ENCODE measurements at regions not wholly inside any gene's neighbourhood (a gene's known extent, or its start where the extent isn't known, plus 50 kb on each side); places are given as distances from the start of the nearest gene placed in this dataset.

DNA sequence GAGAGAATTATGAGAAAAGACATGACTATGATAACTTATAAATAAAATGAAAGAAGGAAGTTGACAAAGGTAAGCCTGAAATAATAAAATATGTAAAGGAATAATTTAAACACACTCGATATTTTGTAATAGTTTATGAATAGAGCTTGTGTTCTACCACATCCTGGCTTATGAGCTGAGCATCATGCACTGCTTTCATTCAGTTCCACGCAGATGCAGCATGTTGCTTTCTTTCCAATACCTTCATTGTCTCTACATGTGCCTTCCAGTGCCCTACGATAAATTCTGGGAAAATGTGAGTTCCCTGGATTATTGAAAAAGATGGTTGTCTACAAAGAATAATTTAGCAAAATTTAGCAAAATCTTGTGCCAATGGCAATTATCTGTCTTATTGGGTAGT lies 398.9 kb upstream of the SEMA3C start:
- Histone ChIP-seq H3K27me3 (no peaks in the 10 kb centered on the region), H3K27ac (no peak overlapping the region), H3K4me3 (no peak overlapping the region), H3K9me3 (no peaks in the 10 kb centered on the region), H3K4me1 (ENCODE audit: insufficient read depth) (no peaks in the 10 kb centered on the region), H3K36me3 (no peaks in the 10 kb centered on the region)
- intact Hi-C loops (cut with DNase I) = no loop called here
- DNase-seq = no peak
- 89 to 97% (median 92%) methylated on average over 3 of the region's 3 CpGs for WGBS, 3 donors
- TF ChIP-seq POLR2A (IDR thresholded peaks at IDR 0.05) (no peak), CTCF (IDR thresholded peaks at IDR 0.05) (no peak), EP300 (IDR thresholded peaks at IDR 0.05) (no peak)

GRCh38 chr7:81308643-81309322 lies 389.9 kb upstream of the SEMA3C start:
- no peak for TF ChIP-seq POLR2A (IDR thresholded peaks at IDR 0.05)
- no peak for TF ChIP-seq EP300 (IDR thresholded peaks at IDR 0.05)
- TF ChIP-seq CTCF (IDR thresholded peaks at IDR 0.05) = no peak

DNA sequence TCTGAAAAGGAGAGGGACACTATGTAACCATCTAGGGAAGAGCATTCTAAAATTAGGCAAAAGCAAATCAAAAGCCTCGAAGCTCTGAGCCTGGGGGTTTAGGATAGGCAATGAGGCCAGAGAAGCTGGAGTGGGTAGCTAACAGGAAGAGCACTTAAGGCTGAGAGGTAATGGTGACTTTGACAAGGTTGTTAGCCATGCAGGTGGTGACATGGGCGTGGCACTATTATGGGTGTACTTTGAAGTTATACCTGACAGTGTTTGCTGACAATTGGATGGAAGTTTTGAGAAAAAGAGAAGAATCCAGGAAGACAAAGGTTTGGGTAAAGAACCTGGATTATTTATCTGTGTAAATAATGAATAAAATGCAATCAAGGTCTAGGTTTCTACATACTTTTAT lies 383.0 kb upstream of the SEMA3C start:
- Histone ChIP-seq H3K36me3 (no peaks in the 10 kb centered on the region), H3K27me3 (no peaks in the 10 kb centered on the region), H3K27ac (no peak overlapping the region), H3K4me3 (no peak overlapping the region), H3K4me1 (ENCODE audit: insufficient read depth) (peaks cover 2% of the 10 kb centered on the region), H3K9me3 (no peaks in the 10 kb centered on the region)
- DNase-seq = no peak
- TF ChIP-seq POLR2A (IDR thresholded peaks at IDR 0.05) (no peak), EP300 (IDR thresholded peaks at IDR 0.05) (no peak), CTCF (IDR thresholded peaks at IDR 0.05) (no peak)
- WGBS, 3 donors = 87 to 91% (median 88%) methylated on average over 2 of the region's 2 CpGs
- intact Hi-C loops (cut with DNase I) = no loop called here

More at GRCh38 chr7:81308643-81309322, 389.9 kb upstream of the SEMA3C start:
- intact Hi-C loops (cut with DNase I) = no loop called here
- no peaks in the 10 kb centered on the region for H3K36me3 ChIP-seq
- no peaks in the 10 kb centered on the region for H3K4me1 ChIP-seq (ENCODE audit: insufficient read depth)
- H3K27me3 ChIP-seq = no peaks in the 10 kb centered on the region
- no peak for DNase-seq
- H3K27ac ChIP-seq = no peak overlapping the region
- WGBS, 3 donors = 16 to 27% (median 20%) methylated on average over 2 of the region's 2 CpGs
- no peaks in the 10 kb centered on the region for H3K9me3 ChIP-seq
- no peak overlapping the region for H3K4me3 ChIP-seq

- TF ChIP-seq CTCF (IDR thresholded peaks at IDR 0.05) (no peak), EP300 (IDR thresholded peaks at IDR 0.05) (no peak)
- 78 to 91% (median 90%) methylated on average over 3 of the region's 3 CpGs for WGBS, 3 donors
- DNase-seq = no peak
These were observed 381.9 kb upstream of the SEMA3C start for GRCh38 chr7:81300753-81301152.

More at GRCh38 chr7:81300753-81301152, 381.9 kb upstream of the SEMA3C start:
- peaks cover 2% of the 10 kb centered on the region for H3K4me1 ChIP-seq (ENCODE audit: insufficient read depth)
- intact Hi-C loops (cut with DNase I) = no loop called here
- no peaks in the 10 kb centered on the region for H3K9me3 ChIP-seq
- H3K4me3 ChIP-seq = no peak overlapping the region
- no peaks in the 10 kb centered on the region for H3K27me3 ChIP-seq
- H3K36me3 ChIP-seq = no peaks in the 10 kb centered on the region
- H3K27ac ChIP-seq = no peak overlapping the region

Data from ovary (tissue), 7 donors.